PC-3 (cell line): ENCODE measurements at regions not wholly inside any gene's neighbourhood (a gene's known extent, or its start where the extent isn't known, plus 50 kb on each side); places are given as distances from the start of the nearest gene placed in this dataset.

Experiments used
- EZH2 ChIP-seq: fragments of 300-600 bp; sonication (generic); IDR thresholded peaks from one replicate; pipeline ENCODE4 v1.6.1; 2017; ENCODE audit warnings: antibody characterized with exemption, mild to moderate bottlenecking, low read length; ENCODE audit not compliant: unreplicated experiment
- EZH2phosphoT487 ChIP-seq: fragments of 300-600 bp; sonication (generic); IDR thresholded peaks from 2 replicates; pipeline ENCODE4 v1.6.1; 2018; ENCODE audit warnings: mild to moderate bottlenecking, antibody characterized with exemption, low read length, borderline replicate concordance
- TF ChIP-seq, protein P1 (sequence below): fragments of 300-600 bp; sonication (generic); conservative IDR thresholded peaks from 2 replicates; pipeline ENCODE4 v1.5.1; 2017; ENCODE audit warnings: antibody characterized with exemption, low read depth, mild to moderate bottlenecking, low read length

GRCh38 chr6:23678626-23679025 lies 447.4 kb upstream of the NRSN1 start:
- TF ChIP-seq, protein P1, sequence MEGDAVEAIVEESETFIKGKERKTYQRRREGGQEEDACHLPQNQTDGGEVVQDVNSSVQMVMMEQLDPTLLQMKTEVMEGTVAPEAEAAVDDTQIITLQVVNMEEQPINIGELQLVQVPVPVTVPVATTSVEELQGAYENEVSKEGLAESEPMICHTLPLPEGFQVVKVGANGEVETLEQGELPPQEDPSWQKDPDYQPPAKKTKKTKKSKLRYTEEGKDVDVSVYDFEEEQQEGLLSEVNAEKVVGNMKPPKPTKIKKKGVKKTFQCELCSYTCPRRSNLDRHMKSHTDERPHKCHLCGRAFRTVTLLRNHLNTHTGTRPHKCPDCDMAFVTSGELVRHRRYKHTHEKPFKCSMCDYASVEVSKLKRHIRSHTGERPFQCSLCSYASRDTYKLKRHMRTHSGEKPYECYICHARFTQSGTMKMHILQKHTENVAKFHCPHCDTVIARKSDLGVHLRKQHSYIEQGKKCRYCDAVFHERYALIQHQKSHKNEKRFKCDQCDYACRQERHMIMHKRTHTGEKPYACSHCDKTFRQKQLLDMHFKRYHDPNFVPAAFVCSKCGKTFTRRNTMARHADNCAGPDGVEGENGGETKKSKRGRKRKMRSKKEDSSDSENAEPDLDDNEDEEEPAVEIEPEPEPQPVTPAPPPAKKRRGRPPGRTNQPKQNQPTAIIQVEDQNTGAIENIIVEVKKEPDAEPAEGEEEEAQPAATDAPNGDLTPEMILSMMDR, result no peak
- no peak for TF ChIP-seq EZH2
- no peak for TF ChIP-seq EZH2phosphoT487
